OCI-LY7 (cell line): ENCODE measurements at regions not wholly inside any gene's neighbourhood (a gene's known extent, or its start where the extent isn't known, plus 50 kb on each side); places are given as distances from the start of the nearest gene placed in this dataset.

Source experiments
- EZH2phosphoT487 ChIP-seq: fragments of 200-600 bp; sonication (generic); IDR thresholded peaks from 2 replicates; pipeline ENCODE4 v1.6.1; 2018; ENCODE audit warnings: low read depth, borderline replicate concordance, mild to moderate bottlenecking, mixed run types, antibody characterized with exemption, low read length, moderate library complexity, mixed read lengths
- TF ChIP-seq, protein P1 (sequence below): fragments of 200-600 bp; sonication (generic); conservative IDR thresholded peaks from 2 replicates; pipeline ENCODE4 v1.5.1; 2014; ENCODE audit warnings: mild to moderate bottlenecking, antibody characterized with exemption, low read length, moderate library complexity, mixed read lengths

DNA sequence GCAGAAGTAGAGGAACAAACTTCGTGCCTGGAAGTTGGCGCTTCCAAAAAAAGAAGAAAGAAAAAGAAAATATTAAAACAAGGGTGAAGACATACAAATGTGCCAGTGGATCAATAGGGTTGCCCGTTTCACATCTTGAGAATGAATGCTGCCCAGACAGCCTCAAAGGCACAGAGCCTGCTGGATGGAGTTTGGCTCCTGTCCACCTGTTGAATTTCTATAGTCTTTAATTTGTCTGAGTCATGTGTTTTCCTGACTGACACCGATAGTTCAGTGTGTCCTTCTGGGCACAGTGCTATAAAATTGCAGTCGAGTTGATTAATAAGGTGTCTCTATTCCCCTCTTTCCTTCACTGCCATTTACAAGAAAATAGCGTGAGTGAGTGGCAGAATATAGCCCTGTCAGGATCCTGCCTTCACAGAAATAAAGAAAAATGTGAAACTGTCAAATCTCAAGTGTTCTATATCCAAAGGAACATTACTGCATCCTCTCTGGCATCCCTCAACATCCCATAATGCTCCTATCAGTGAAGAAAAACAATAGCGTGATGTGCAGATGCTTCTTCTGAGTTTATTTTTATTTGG, 471.3 kb upstream of the AUTS2 start:
- TF ChIP-seq EZH2phosphoT487, result no peak
- TF ChIP-seq, protein P1, sequence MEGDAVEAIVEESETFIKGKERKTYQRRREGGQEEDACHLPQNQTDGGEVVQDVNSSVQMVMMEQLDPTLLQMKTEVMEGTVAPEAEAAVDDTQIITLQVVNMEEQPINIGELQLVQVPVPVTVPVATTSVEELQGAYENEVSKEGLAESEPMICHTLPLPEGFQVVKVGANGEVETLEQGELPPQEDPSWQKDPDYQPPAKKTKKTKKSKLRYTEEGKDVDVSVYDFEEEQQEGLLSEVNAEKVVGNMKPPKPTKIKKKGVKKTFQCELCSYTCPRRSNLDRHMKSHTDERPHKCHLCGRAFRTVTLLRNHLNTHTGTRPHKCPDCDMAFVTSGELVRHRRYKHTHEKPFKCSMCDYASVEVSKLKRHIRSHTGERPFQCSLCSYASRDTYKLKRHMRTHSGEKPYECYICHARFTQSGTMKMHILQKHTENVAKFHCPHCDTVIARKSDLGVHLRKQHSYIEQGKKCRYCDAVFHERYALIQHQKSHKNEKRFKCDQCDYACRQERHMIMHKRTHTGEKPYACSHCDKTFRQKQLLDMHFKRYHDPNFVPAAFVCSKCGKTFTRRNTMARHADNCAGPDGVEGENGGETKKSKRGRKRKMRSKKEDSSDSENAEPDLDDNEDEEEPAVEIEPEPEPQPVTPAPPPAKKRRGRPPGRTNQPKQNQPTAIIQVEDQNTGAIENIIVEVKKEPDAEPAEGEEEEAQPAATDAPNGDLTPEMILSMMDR, result no peak
